MG63 (cell line): ENCODE measurements at regions not wholly inside any gene's neighbourhood (a gene's known extent, or its start where the extent isn't known, plus 50 kb on each side); places are given as distances from the start of the nearest gene placed in this dataset.
"Not testable (repeated sequence)": the region's sequence is repeated elsewhere in the genome, so short reads cannot be mapped to it uniquely, and the experiment has no call there.

ENCODE experiments used
- DNase-seq: peaks from one replicate; pipeline ENCODE4 v3.0.0-alpha.2; 2020
- H3K27me3 ChIP-seq: fragments of 250-450 bp; sonication (Bioruptor Pico); 2 replicates; pipeline ENCODE4 v1.5.1; 2020; ENCODE audit warnings: mild to moderate bottlenecking, moderate library complexity
- H3K36me3 ChIP-seq: fragments of 250-450 bp; sonication (Bioruptor Pico); 2 replicates; pipeline ENCODE4 v1.5.1; 2020; ENCODE audit warnings: mild to moderate bottlenecking, moderate library complexity
- H3K4me3 ChIP-seq: fragments of 250-450 bp; sonication (Bioruptor Pico); 2 replicates; pipeline ENCODE4 v1.5.1; 2020; ENCODE audit warnings: mild to moderate bottlenecking, moderate library complexity
- H3K9me3 ChIP-seq: fragments of 250-450 bp; sonication (Bioruptor Pico); 2 replicates; pipeline ENCODE4 v1.5.1; 2020; ENCODE audit warnings: mild to moderate bottlenecking, moderate library complexity

GRCh38 chr16:29211456-29211855 lies 195.1 kb downstream of the NPIPB11 start:
- not testable (repeated sequence) for DNase-seq

GRCh38 chr16:29210299-29211150 lies 196.0 kb downstream of the NPIPB11 start:
- not testable (repeated sequence) for H3K27me3 ChIP-seq, DNase-seq, H3K36me3 ChIP-seq, H3K4me3 ChIP-seq
- peaks cover 10% of the 10 kb centered on the region for H3K9me3 ChIP-seq

More at GRCh38 chr16:29211456-29211855, 195.1 kb downstream of the NPIPB11 start:
- H3K4me3 ChIP-seq, H3K9me3 ChIP-seq, H3K36me3 ChIP-seq, H3K27me3 ChIP-seq: not testable (repeated sequence)

- not testable (repeated sequence) for H3K36me3 ChIP-seq, DNase-seq, H3K27me3 ChIP-seq, H3K4me3 ChIP-seq
- peaks cover 10% of the 10 kb centered on the region for H3K9me3 ChIP-seq
Observed at GRCh38 chr16:29206120-29206519, 200.4 kb downstream of the NPIPB11 start.

- DNase-seq, H3K36me3 ChIP-seq, H3K4me3 ChIP-seq, H3K27me3 ChIP-seq: not testable (repeated sequence)
- H3K9me3 ChIP-seq, result peaks cover 10% of the 10 kb centered on the region
Observed at GRCh38 chr16:29205151-29205550, 201.4 kb downstream of the NPIPB11 start.

GRCh38 chr16:29204806-29205135 lies 201.7 kb downstream of the NPIPB11 start:
- no peak overlapping the region for H3K4me3 ChIP-seq
- peaks cover 10% of the 10 kb centered on the region for H3K9me3 ChIP-seq
- no peaks in the 10 kb centered on the region for H3K27me3 ChIP-seq
- no peaks in the 10 kb centered on the region; the same call in 1 of the 2 replicates for H3K36me3 ChIP-seq
- no peak for DNase-seq

- not testable (repeated sequence) for H3K27me3 ChIP-seq, H3K36me3 ChIP-seq, DNase-seq, H3K9me3 ChIP-seq, H3K4me3 ChIP-seq
Observed at GRCh38 chr16:29203933-29204805, 202.3 kb downstream of the NPIPB11 start.

- not testable (repeated sequence) for H3K9me3 ChIP-seq, DNase-seq, H3K36me3 ChIP-seq
Observed at GRCh38 chr16:29203046-29203932, 203.2 kb downstream of the NPIPB11 start.

GRCh38 chr16:29202642-29203041 lies 203.9 kb downstream of the NPIPB11 start:
- not testable (repeated sequence) for H3K36me3 ChIP-seq, H3K27me3 ChIP-seq, DNase-seq, H3K9me3 ChIP-seq, H3K4me3 ChIP-seq

More at GRCh38 chr16:29203046-29203932, 203.2 kb downstream of the NPIPB11 start:
- not testable (repeated sequence) for H3K27me3 ChIP-seq, H3K4me3 ChIP-seq

GRCh38 chr16:29202025-29202632 lies 204.4 kb downstream of the NPIPB11 start:
- not testable (repeated sequence) for DNase-seq, H3K4me3 ChIP-seq

GRCh38 chr16:29201296-29202024 lies 205.1 kb downstream of the NPIPB11 start:
- not testable (repeated sequence) for H3K27me3 ChIP-seq, H3K36me3 ChIP-seq, H3K9me3 ChIP-seq, DNase-seq, H3K4me3 ChIP-seq

More at GRCh38 chr16:29202025-29202632, 204.4 kb downstream of the NPIPB11 start:
- not testable (repeated sequence) for H3K36me3 ChIP-seq, H3K9me3 ChIP-seq, H3K27me3 ChIP-seq

- H3K4me3 ChIP-seq, H3K9me3 ChIP-seq, H3K27me3 ChIP-seq, DNase-seq, H3K36me3 ChIP-seq: not testable (repeated sequence)
Observed at GRCh38 chr16:29200681-29201080, 205.8 kb downstream of the NPIPB11 start.

GRCh38 chr16:29200135-29200601 lies 206.3 kb downstream of the NPIPB11 start:
- H3K9me3 ChIP-seq, H3K4me3 ChIP-seq, H3K27me3 ChIP-seq: not testable (repeated sequence)

GRCh38 chr16:29199626-29200025 lies 206.9 kb downstream of the NPIPB11 start:
- H3K4me3 ChIP-seq, DNase-seq, H3K27me3 ChIP-seq, H3K9me3 ChIP-seq, H3K36me3 ChIP-seq: not testable (repeated sequence)

More at GRCh38 chr16:29200135-29200601, 206.3 kb downstream of the NPIPB11 start:
- DNase-seq, result peak; percentile 59
- not testable (repeated sequence) for H3K36me3 ChIP-seq

GRCh38 chr16:29198731-29199521 lies 207.6 kb downstream of the NPIPB11 start:
- H3K9me3 ChIP-seq, result no peaks in the 10 kb centered on the region
- no peaks in the 10 kb centered on the region for H3K27me3 ChIP-seq
- no peak overlapping the region for H3K4me3 ChIP-seq
- DNase-seq, result no peak
- H3K36me3 ChIP-seq, result no peaks in the 10 kb centered on the region

- no peak overlapping the region for H3K4me3 ChIP-seq
- H3K27me3 ChIP-seq, result no peaks in the 10 kb centered on the region
- no peaks in the 10 kb centered on the region for H3K9me3 ChIP-seq
- H3K36me3 ChIP-seq, result no peaks in the 10 kb centered on the region
- no peak for DNase-seq
Observed at GRCh38 chr16:29198231-29198630, 208.3 kb downstream of the NPIPB11 start.
